Thyroid gland (tissue), 4 donors: ENCODE measurements at regions not wholly inside any gene's neighbourhood (a gene's known extent, or its start where the extent isn't known, plus 50 kb on each side); places are given as distances from the start of the nearest gene placed in this dataset.

Source experiments
- DNase-seq, 2 donors: peaks; one replicate each; pipeline ENCODE4 v3.0.0-alpha.2; 2019
- H3K27ac ChIP-seq, 3 donors: fragments of 200-600 bp; sonication (generic); 1 replicate in 2 of 3; 2 replicates in 1 of 3; pipeline ENCODE4 v1.5.1; 2016 to 2019; ENCODE audit warnings: mild to moderate bottlenecking in 1 of 3, moderate library complexity in 1 of 3
- H3K27me3 ChIP-seq: fragments of 200-600 bp; sonication (generic); one replicate; pipeline ENCODE4 v1.5.1; 2019
- H3K36me3 ChIP-seq, 2 donors: fragments of 200-600 bp; sonication (generic); one replicate each; pipeline ENCODE4 v1.5.1; 2016 to 2019
- H3K4me1 ChIP-seq, 2 donors: fragments of 200-600 bp; sonication (generic); one replicate each; pipeline ENCODE4 v1.5.1; 2017 to 2019
- H3K4me3 ChIP-seq, 3 donors: fragments of 200-600 bp; sonication (generic); replicated peaks in 1 of 3; 1 replicate in 2 of 3; 2 replicates in 1 of 3; pipeline ENCODE4 v1.5.1; 2016; ENCODE audit warnings: mild to moderate bottlenecking in 1 of 3
- H3K9me3 ChIP-seq: fragments of 200-600 bp; sonication (generic); one replicate; pipeline ENCODE4 v1.5.1; 2017
- CTCF ChIP-seq, 6 experiments: fragments of 200-600 bp in 3 of 6; fragments of 450-650 bp in 3 of 6; sonication (generic) in 3 of 6; IDR thresholded peaks; one replicate each; pipeline ENCODE4 v1.5.1; 2016 to 2019; ENCODE audit warnings: antibody characterized with exemption in 6 of 6, mild to moderate bottlenecking in 2 of 6, inconsistent platforms in 1 of 6, moderate library complexity in 1 of 6
- POLR2A ChIP-seq, 2 donors: fragments of 450-650 bp; IDR thresholded peaks; one replicate each; pipeline ENCODE4 v1.6.1; 2017; ENCODE audit warnings: antibody characterized with exemption in 2 of 2, mild to moderate bottlenecking in 2 of 2, moderate library complexity in 1 of 2
- WGBS, 2 donors: methylation state at CpG; one replicate each; pipeline ENCODE4 v1.1.5; 2017; 5-methylcytosine and 5-hydroxymethylcytosine counted together
- intact Hi-C: fragments of 100-400 bp; cut with DNase I; formaldehyde crosslinking; loops from one replicate; pipeline ENCODE4 v1.15.1; 2023

DNA sequence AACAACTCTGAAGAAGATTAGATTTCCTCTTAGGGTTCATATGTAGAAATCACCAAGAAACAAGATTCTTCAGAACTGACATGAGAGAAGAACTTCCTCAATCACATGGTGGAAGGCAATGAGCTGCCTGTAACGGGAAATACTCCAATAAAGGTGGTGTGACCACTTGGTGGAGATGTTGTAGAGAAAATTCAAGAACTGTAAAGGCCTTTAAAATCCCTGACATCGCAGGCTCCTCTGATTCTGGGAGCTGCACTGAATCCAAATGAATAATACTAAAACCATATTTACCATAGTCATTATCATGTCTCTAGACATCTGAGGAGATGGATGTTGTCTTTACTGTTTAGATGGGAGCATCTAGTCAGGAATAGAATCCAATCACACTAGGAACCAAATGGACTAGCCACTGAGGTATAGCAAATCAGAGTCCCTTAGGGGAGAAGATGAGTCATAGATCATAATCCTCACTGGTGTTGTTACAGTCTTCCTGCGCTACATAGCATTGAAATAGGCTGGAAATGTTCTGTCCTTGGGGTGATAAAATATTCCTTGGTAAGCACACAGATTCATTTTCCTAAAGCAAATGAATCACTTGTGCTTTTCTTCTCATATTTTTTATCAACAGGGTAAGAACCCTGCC, 321.6 kb upstream of the TENM4 start:
- Histone ChIP-seq H3K4me1 (no peaks in the 10 kb centered on the region), H3K4me3 (no peak overlapping the region), H3K9me3 (no peaks in the 10 kb centered on the region), H3K27ac (no peak overlapping the region), H3K36me3 (no peaks in the 10 kb centered on the region), H3K27me3 (no peaks in the 10 kb centered on the region)
- TF ChIP-seq CTCF (IDR thresholded peaks at IDR 0.05) (peak in 3 of 6 experiments; percentile 18 to 29 (median 27)), POLR2A (IDR thresholded peaks at IDR 0.05) (no peak)
- peak in 1 of 2 donors; percentile 4 for DNase-seq
- 49 to 51% methylated on average over 3 of the region's 3 CpGs for WGBS, 2 donors
- intact Hi-C loops, result no loop called here

DNA sequence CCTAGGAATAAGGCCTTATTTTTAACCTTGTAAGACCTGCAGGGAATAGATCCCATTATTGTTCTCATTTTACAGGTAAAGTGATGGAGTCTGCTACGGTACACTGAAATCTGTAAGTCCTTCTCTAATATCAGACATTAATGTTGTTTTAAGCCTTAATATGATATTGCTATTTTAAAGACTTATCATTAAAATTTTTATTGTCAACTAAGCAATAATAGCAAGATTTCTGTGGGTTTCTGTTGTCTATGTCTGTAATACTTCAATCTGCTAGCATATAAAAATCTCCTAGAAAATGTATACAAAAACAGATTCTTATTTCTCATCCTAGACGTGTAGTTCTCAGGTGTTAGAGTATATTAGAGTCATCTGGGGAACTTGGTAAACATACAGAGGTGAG, 317.5 kb upstream of the TENM4 start:
- no peaks in the 10 kb centered on the region for H3K27me3 ChIP-seq
- no peak overlapping the region for H3K4me3 ChIP-seq
- H3K36me3 ChIP-seq, result no peaks in the 10 kb centered on the region
- no peak for DNase-seq
- no peaks in the 10 kb centered on the region for H3K9me3 ChIP-seq
- H3K4me1 ChIP-seq, result no peaks in the 10 kb centered on the region
- TF ChIP-seq POLR2A (IDR thresholded peaks at IDR 0.05) (no peak), CTCF (IDR thresholded peaks at IDR 0.05) (no peak)
- 67 to 88% methylated on average over 2 of the region's 2 CpGs for WGBS, 2 donors
- intact Hi-C loops, result no loop called here
- H3K27ac ChIP-seq, result no peak overlapping the region

DNA sequence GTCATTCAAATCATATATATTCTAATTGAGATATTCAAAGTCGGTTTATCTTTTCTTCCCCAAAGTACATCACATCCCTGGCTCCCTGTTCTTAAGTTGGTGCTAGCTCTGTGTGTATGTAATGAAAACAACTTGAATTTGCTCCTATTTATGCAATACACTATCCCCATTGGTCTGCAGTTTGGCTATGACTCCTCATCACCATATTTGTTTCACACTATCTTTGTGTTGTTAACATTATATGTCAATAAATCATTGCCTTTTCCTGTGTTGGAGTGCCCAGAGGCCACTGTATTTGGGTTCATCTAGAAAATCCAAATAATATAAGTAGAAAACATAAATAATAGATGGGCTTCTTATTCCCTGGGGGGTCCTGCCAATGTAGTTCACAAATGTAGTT, 306.6 kb upstream of the TENM4 start:
- intact Hi-C loops, result no loop called here
- no peak for TF ChIP-seq POLR2A (IDR thresholded peaks at IDR 0.05)
- TF ChIP-seq CTCF (IDR thresholded peaks at IDR 0.05), result no peak
- Histone ChIP-seq H3K27ac (no peak overlapping the region), H3K4me3 (no peak overlapping the region), H3K36me3 (no peaks in the 10 kb centered on the region), H3K9me3 (no peaks in the 10 kb centered on the region), H3K4me1 (no peaks in the 10 kb centered on the region), H3K27me3 (no peaks in the 10 kb centered on the region)
- WGBS, 2 donors, result 100% methylated on average over 1 of the region's 1 CpG
- no peak for DNase-seq

DNA sequence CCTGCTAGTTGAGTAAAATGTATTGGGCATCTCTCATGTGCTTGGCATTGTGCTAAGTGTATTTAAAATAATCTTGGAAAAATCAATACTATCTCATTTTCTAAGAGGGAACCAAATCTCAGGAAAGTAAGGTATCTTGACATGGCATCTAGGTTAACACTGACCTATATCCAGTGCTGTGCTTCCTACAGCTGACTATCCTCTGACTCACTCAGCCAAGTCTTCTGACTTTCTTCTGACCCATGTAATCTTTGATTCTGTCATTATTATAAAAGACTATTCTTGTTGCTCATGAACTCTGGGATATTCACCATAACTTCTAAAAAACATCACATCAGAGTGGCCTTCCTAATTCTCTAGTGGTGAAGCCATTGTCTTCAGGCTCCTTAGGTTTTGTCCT, 304.1 kb upstream of the TENM4 start:
- H3K4me3 ChIP-seq, result no peak overlapping the region
- DNase-seq, result no peak
- intact Hi-C loops, result no loop called here
- H3K27me3 ChIP-seq, result no peaks in the 10 kb centered on the region
- H3K27ac ChIP-seq, result no peak overlapping the region
- H3K9me3 ChIP-seq, result no peaks in the 10 kb centered on the region
- no peaks in the 10 kb centered on the region for H3K36me3 ChIP-seq
- no peak for TF ChIP-seq POLR2A (IDR thresholded peaks at IDR 0.05)
- no peaks in the 10 kb centered on the region for H3K4me1 ChIP-seq

DNA sequence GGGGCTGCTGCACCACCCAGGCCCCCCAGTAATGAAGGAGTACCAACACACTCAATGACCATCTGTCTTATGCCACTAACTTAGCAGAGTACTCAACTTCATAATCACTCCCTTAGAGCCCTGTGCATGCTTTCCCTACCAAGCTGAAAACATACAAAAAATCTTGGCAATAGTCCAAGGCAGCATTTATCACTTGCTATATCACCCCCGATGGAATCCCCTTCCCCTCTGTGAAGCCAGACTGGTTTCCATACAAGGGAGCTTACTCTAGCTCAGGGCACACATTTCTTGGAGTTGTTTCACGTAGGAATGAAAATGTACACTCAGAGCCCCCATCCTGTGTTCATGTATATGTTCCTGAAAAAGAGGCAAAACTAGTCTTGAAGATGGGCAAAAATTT, 301.3 kb upstream of the TENM4 start:
- WGBS, 2 donors, result 64 to 67% methylated on average over 2 of the region's 2 CpGs
- Histone ChIP-seq H3K9me3 (no peaks in the 10 kb centered on the region), H3K27ac (no peak overlapping the region), H3K36me3 (no peaks in the 10 kb centered on the region), H3K27me3 (no peaks in the 10 kb centered on the region), H3K4me3 (no peak overlapping the region), H3K4me1 (no peaks in the 10 kb centered on the region)
- intact Hi-C loops, result no loop called here
- DNase-seq, result no peak
- TF ChIP-seq CTCF (IDR thresholded peaks at IDR 0.05) (no peak), POLR2A (IDR thresholded peaks at IDR 0.05) (no peak)

DNA sequence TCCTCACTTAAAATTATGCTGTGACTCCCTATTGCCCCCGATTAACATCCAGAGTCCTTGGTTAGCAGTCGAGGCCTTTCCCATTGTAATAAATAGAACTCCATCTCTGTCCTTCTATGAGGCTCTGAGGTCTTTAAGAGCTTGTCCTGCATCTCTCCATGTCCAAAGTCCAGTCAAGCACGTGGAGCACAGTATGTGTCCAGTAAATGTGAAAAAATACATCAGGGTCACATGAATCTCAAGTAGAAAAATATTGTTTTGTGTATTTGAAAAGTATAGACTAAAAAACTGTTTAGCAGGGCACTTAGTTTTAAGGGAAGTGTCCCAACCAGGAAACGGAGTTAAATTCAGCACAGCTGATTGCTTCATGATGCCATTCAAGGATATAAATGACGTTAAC, 298.8 kb upstream of the TENM4 start:
- no peaks in the 10 kb centered on the region for H3K9me3 ChIP-seq
- intact Hi-C loops, result no loop called here
- H3K36me3 ChIP-seq, result no peaks in the 10 kb centered on the region
- no peak overlapping the region for H3K4me3 ChIP-seq
- WGBS, 2 donors, result 76 to 79% methylated on average over 5 of the region's 5 CpGs
- H3K4me1 ChIP-seq, result no peaks in the 10 kb centered on the region
- no peak overlapping the region for H3K27ac ChIP-seq
- DNase-seq, result no peak
- TF ChIP-seq POLR2A (IDR thresholded peaks at IDR 0.05) (no peak), CTCF (IDR thresholded peaks at IDR 0.05) (no peak)
- H3K27me3 ChIP-seq, result no peaks in the 10 kb centered on the region
